GM12878 (cell line): ENCODE measurements at regions not wholly inside any gene's neighbourhood (a gene's known extent, or its start where the extent isn't known, plus 50 kb on each side); places are given as distances from the start of the nearest gene placed in this dataset.

Source experiments
- BRCA1 ChIP-seq: IDR thresholded peaks from 2 replicates; pipeline ENCODE4 v1.6.1; 2011; ENCODE audit warnings: low read depth, low read length, improper control_type of control experiment
- CBX5 ChIP-seq: sonication (generic); IDR thresholded peaks from 2 replicates; pipeline ENCODE4 v1.6.1; 2016; ENCODE audit warnings: low read depth, moderate library complexity, mild to moderate bottlenecking, inconsistent platforms
- CEBPB ChIP-seq, 2 experiments: fragments of 150-350 bp in 1 of 2; IDR thresholded peaks; 2 replicates each; pipeline ENCODE4 v1.6.1; 2012 to 2014; ENCODE audit warnings: low read depth in 2 of 2, low read length in 2 of 2, borderline replicate concordance in 1 of 2, inconsistent platforms in 1 of 2
- CREB1 ChIP-seq: IDR thresholded peaks from 2 replicates; pipeline ENCODE4 v1.6.1; 2012; ENCODE audit warnings: low read depth, mild to moderate bottlenecking, inconsistent platforms
- CTCF ChIP-seq, 3 experiments: IDR thresholded peaks in 2 of 3; conservative IDR thresholded peaks in 1 of 3; 2 replicates each; pipeline ENCODE4 v1.5.1; 2011; ENCODE audit warnings: low read depth in 3 of 3, low read length in 3 of 3, mild to moderate bottlenecking in 3 of 3, control low read depth in 2 of 3, moderate library complexity in 2 of 3, inconsistent platforms in 1 of 3, mixed read lengths in 1 of 3; ENCODE audit not compliant: control insufficient read depth in 2 of 3, insufficient read depth in 1 of 3; ENCODE audit errors: extremely low read depth in 1 of 3
- JUND ChIP-seq: IDR thresholded peaks from 2 replicates; pipeline ENCODE4 v1.6.1; 2012; ENCODE audit warnings: low read depth, mild to moderate bottlenecking, low read length, improper control_type of control experiment, moderate library complexity
- TAF1 ChIP-seq: IDR thresholded peaks from 2 replicates; pipeline ENCODE4 v1.6.1; 2011; ENCODE audit warnings: mild to moderate bottlenecking, low read depth, low read length, borderline replicate concordance

DNA sequence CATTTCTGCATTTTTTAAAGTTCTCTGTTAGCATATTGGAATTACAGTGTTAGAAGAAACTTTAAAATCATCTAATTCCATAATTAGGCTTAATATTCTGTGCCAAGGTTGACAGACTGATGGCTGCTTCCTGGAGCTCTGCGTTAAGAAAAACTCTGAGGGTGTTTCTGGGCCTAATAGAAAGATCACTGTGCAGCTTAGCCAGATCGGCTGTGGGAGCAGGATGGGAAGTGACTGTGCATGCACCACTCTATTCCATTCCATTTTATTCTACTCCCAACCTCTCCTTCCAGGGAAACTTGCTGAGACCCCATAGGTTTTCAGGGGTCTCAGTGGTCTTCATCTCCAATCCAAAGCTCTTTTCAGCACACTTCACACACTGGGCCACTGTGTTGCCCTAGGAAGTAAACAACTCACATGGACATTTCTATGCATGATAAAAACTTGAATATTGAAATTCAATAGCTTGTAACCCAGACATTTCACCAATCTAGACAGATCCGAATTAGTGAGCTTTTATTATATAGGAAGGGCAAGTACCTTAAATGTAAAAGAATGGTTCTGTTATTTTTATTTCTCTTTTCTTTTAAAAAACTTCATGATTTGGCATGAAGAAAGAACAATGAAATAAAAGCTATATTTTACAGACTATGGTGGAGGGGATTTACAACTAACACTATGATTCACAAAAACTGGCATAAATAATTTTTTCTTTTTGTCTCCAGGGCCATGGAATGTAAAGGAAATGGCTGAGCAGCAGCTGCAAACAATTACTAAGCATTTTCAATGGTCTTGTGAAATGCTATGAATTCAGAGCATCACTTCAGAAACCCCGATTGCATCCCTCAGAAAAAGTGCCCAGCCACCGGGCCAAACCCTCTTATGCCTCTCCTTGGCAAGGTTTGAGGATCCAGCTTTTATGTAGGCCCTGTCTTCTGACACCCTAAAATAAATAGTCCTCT lies 51.4 kb upstream of the DAB2 start:
- no peak for TF ChIP-seq CBX5
- TF ChIP-seq CTCF (IDR thresholded peaks at IDR 0.05 in 2 of 3, conservative IDR thresholded peaks at IDR 0.05 in 1 of 3; ENCODE audit: control insufficient read depth in 2 of 3, extremely low read depth in 1 of 3, insufficient read depth in 1 of 3, low read depth in 3 of 3, low read length in 3 of 3): no peak
- TF ChIP-seq CREB1: no peak
- TF ChIP-seq JUND: no peak
- no peak for TF ChIP-seq TAF1
- no peak for TF ChIP-seq BRCA1
- TF ChIP-seq CEBPB (IDR thresholded peaks at IDR 0.05; ENCODE audit: borderline replicate concordance in 1 of 2, low read depth in 2 of 2, low read length in 2 of 2): no peak
